Prostate gland (tissue), 2 donors: ENCODE measurements at regions not wholly inside any gene's neighbourhood (a gene's known extent, or its start where the extent isn't known, plus 50 kb on each side); places are given as distances from the start of the nearest gene placed in this dataset.

Experiments used
- CTCF ChIP-seq, 4 experiments: fragments of 200-600 bp in 2 of 4; fragments of 450-650 bp in 2 of 4; sonication (generic) in 2 of 4; IDR thresholded peaks; 1 replicate in 3 of 4; 2 replicates in 1 of 4; pipeline ENCODE4 v1.5.1; 2016 to 2019; ENCODE audit warnings: antibody characterized with exemption in 4 of 4, mild to moderate bottlenecking in 2 of 4, moderate library complexity in 2 of 4
- POLR2A ChIP-seq: fragments of 450-650 bp; IDR thresholded peaks from one replicate; pipeline ENCODE4 v1.6.1; 2016; ENCODE audit warnings: antibody characterized with exemption, mild to moderate bottlenecking
- POLR2AphosphoS5 ChIP-seq: sonication (generic); formaldehyde crosslinking; IDR thresholded peaks from one replicate; pipeline ENCODE4 v1.6.1; 2017; ENCODE audit warnings: antibody characterized with exemption

GRCh38 chr4:97144199-97144598, 999.1 kb downstream of the STPG2 start:
- TF ChIP-seq CTCF (IDR thresholded peaks at IDR 0.05) (no peak), POLR2A (no peak), POLR2AphosphoS5 (no peak)
